ENCODE measurements at regions not wholly inside any gene's neighbourhood (a gene's known extent, or its start where the extent isn't known, plus 50 kb on each side); places are given as distances from the start of the nearest gene placed in this dataset.

GRCh38 chr1:185645162-185645640 is 89.0 kb upstream of the HMCN1 start:
- no peak for DNase-seq

DNA sequence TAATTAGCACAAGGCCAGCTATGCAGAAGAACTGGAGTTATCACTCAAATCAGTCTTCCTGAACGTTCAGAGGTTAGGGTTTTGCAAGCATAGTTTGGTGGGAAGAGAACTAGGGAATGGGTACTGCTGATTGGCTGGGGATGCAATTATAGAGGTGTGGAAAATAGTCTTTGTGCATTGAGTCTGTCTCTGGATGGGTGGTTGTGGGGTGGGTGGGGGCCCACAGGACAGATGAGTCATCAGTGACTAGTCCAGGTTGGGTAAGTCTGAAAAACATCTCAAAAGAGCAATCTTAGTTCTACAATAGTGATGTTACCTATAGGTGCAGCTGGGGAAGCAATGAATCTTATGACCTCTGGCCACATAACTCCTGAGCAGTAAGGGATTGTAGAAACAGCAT is 89.7 kb upstream of the HMCN1 start:
- no peak for DNase-seq

DNA sequence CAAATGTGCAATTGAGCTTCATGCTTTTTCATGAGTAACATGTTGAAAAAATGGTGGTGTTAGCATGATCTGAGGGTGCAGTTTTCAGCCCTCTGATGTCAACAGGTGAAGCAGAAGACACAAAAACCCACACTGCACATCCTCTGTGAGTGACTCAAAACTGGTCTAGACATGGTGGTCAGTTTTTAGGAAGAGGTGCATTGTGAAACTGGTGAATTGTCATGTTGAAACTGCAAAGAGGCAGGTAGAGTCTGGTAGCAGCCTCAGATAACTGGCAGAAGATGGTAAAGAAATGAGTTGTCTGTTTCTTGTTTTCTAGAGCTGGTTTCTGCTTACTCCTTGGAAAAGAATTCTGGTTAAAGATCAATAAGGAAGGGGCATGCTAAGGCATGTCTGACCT is 97.3 kb upstream of the HMCN1 start:
- no peak for DNase-seq

DNA sequence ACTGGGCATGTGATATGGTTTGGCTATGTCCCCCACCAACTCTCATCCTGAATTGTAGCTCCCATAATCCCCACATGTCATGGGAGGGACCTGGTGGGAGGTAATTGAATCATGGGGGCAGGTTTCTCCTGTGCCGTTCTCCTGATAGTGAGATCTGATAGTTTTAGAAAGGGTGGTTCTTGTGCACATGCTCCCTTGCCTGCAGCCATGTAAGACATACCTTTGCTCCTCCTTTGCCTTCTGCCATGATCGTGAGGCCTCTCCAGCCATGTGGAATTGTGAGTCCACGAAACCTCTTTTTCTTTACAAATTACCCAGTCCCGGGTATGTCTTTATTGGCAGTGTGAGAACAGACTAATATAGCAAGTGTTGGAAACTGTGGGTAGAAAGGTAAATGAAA is 99.5 kb upstream of the HMCN1 start:
- DNase-seq = no peak

- DNase-seq = no peak
These were observed 101.3 kb upstream of the HMCN1 start for GRCh38 chr1:185632659-185633423.

DNA sequence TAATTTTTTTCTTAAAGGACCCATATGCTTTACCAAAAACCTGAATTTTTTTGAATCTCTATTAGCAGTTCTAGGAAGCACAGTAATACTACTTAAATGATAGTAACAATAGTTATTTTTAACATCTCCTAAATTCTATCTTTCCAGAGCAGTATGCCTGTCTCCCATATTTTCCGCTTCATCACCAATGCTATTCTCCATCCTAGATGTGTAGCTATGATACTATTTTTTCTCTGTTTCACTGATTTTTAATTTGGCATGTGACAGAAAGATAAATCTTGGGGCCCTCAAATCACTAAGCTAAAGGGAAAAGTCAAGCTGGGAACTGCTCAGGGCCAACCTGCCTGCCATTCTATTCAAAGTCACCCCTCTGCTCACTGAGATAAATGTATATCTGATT is 102.3 kb upstream of the HMCN1 start:
- no peak for DNase-seq

GRCh38 chr1:185627761-185628501 is 106.3 kb upstream of the HMCN1 start:
- no peak for DNase-seq

DNA sequence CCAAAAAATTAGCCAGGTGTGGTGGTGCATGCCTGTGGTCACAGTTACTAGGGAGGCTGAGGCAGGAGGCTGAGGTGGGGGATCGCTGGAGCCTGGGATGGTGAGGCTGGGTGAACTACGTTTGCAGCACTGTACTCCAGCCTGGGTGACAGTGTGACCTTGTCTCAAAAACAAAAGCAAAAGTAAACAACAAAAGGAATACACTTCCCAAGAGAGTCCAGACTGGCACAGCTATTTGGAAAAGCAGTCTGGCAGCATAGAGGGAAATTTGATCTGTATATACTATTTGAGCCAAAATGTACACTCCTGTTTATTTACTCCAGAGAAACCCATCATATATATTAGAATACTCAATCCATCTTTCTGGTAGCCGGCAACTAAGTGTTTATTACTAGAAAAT is 107.0 kb upstream of the HMCN1 start:
- no peak for DNase-seq

DNA sequence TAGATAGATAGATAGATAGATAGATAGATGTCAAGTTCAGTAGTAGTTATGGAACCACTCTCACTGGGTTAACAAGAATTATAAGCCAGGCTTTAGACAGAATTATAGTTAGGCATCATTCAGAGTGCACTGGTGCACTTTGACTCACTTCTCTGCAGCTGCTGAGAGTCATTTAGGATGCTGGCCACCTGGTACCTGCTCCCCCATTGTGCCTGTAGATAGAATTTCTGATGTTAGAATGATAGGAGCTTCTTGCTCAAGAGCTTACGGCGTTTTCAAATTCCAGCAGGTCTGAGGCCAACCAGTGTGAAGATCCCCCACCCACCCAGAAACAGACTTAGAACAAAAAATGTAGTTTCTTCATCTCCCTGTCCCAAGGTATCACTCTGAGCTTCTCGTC is 107.8 kb upstream of the HMCN1 start:
- no peak for DNase-seq

DNA sequence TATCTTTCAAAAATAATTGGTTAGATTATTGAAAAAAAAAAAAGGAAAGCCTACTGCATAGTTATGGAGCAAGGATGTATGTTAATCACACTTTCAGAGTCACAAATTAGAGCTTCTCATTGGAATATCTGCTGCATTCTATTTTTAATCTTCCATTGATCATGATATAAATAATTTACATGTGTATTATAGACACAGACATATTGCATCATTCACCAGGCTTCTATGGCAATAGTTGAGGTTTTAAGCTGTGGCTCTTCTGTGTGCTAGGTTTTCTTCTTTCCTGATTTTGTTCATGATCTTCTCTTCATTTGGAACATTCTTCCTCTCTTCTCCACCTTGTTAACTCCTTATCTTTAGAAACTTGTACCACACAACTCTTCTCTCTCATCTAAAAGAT is 123.2 kb upstream of the HMCN1 start:
- no peak for DNase-seq

DNA sequence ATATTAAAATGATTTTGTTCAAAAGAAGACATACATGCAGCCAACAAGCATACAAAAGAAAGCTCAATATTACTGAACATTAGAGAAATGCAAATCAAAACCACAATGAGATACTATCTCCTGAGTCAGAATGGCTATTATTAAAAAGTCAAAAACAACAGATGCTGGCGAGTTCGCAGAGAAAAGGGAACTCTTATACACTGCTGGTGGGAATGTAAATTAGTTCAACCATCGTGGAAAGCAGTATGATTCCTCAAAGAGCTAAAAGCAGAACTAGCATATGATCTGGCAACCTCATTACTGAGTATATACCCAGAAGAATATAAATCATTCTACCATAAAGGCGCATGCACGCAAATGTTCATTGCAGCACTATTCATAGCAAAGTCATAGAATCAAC is 126.0 kb upstream of the HMCN1 start:
- no peak for DNase-seq

DNA sequence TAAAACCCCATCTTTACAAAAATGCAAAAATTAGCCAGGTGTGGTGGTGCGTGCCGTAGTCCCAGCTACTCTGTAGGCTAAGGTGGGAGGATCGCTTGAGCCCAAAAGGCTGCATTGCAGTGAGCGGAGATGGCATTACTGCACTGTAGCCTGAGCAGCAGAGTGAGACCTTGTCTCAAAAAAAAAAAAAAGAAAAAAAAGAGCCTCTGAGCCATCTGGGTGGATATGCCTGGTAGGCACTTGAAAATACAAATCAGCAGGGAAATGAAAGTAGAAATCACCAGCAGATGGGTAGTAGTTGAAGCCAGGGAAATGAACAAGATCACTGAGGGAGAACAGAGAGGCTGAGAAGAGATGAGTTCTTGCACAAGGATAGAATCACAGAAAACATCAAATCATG is 131.0 kb upstream of the HMCN1 start:
- no peak for DNase-seq

DNA sequence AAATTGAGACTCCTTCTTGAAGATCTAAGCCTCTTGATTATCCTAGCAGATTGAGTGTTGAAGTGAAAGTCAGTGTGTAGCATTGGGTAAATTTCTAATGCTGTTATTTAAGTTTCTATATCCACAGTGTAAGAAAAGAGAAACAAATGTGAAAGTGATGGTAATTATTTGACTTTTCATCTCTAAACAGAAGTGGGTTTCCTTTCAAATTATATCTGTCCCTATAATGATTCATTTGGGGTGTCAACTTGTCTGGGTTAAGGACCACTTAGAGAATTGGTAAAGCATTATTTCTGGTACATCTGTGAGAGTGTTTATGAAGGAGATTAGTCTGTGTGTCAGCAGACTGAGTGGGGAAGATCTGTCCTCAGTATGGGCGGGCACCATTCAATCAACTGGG is 133.0 kb upstream of the HMCN1 start:
- no peak for DNase-seq

DNA sequence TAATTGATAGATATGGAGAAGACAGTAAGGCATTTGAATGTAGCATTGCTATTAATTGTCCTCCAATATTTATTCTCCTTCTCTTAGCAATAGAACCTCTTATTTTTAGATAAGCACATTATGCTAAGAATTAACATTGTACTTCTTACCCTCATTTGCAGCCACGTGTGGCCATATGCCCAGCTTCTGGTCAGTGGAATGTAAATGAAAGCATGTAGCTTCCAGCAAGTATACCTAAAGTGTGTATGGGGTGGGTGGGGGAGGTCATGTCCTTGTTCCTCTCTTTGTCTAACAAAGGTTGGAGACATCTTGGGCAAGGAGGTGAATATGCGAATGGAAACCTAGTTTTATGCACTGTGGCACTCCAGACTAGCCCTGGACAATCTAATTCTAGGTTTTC is 133.6 kb upstream of the HMCN1 start:
- DNase-seq = no peak

- DNase-seq = no peak
These were observed 135.9 kb upstream of the HMCN1 start for GRCh38 chr1:185598332-185598731.

DNA sequence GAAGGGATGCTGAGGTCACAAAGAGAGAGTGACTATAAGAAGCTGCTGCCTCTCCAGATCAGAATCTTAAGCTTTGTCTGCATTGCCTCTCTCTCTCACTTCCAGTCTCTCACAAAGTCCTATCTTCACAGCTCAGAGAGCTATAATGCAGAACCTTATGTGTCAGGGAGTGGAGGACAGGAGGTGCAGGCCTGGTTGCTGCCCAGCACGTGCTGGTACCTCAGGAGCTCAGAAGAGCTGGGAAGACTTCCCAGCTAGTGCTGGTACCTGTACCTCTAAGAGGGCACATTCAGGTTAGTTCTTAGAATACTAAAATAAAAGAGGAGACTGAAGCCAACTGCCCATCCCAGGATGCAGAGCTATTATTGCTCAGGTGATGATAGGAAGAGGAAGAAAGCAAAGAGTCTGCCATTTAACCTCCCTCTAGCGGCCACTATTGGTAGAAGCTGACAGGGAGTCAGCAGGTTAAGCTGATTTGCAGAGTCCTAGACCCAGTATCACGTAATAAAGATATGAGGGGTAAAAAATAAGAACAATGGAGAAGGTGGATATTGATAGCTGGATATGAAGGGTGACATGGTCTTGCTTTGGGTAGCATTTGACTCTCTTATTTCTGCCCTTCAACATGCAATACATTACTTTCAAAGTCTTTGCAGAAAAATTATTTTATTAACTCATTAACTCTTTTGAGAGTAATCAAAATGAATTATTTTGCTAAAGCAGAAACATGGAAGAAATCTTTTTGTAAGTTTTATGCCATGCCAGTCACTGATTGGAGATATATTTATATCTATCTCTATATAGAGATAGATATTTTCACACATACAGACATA is 138.1 kb upstream of the HMCN1 start:
- no peak for DNase-seq

DNA sequence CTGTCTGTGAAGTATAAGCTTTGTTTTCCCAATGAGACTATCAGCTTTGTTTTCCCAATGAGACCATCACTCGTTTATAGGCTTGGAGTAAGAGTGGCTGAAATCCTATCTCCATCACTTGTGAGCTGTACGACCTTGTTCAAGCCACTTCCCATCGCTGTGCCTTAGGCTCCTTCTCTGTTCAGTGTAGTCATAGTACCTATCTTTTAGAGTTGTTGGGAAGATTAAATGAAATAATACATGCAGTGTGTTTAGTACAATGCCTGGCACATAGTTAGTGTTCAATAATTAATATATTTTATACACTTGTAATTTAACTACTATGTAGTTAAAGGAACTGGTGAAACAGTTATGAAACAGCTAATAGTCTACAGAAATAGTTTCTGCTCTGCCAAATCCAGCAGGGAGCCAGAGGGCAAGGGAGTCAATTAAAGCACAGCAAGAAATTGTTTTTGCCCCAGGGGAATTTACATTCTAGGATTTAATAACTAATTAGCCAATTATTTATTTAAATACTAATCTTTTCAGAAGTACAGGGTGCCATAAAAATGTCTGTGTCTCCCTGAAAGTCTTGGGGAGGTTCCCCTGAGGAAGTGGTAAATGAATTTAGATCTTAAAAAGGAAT is 139.3 kb upstream of the HMCN1 start:
- DNase-seq = no peak

DNA sequence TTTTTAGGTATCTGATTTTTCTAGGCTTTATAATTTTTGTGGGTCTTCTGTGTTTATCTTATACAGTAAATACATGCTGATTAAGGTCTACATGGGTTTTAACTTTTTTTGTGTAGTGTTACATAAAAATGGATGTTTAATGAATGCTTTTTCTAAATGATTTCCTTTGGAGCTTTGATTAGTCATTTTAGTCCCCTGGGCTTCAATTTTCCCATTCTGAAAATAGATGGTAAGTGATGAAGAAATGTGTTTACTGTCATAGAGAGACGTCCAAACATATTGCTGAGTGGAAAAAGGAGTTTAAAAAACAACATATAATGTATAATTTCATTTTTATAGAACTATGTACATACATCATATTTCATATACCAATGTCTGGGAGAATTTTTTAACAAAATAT is 140.9 kb upstream of the HMCN1 start:
- DNase-seq = no peak

GRCh38 chr1:185585770-185586169 is 148.4 kb upstream of the HMCN1 start:
- DNase-seq = no peak

DNA sequence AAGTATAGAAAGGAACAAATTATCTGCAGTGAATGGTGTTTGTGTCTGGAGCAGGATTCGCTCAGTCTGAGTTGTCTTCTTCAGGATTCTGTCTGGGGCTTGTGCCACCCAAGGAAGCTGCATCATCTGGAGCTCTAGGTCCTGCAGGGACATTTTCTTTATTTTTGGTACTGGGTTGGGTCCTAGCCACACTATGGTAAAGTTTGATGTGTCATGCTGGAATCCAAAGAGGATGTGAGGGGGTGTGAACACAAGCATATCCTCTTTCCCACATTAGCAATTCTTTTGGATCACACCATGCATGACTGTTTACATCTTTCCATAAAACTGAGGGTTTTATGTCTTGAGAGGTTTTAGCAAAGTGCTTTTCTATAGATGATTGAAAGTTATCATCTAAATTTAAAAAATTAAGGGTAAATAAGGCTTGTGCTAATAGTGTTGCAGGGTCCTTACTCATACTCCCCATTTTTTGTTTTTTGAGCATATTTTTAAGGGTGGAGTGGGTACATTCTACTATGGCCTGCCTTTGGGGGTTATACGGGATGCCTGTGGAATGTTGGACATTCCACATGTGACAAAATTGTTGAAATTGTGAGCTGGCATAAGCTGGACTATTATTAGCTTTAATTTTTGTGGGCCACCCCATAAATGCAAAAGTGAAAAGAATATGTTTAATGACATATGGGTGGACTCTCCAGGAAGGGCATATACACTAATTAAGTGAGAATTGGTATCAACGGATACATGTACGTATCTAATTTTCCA is 152.0 kb upstream of the HMCN1 start:
- DNase-seq = no peak

DNA sequence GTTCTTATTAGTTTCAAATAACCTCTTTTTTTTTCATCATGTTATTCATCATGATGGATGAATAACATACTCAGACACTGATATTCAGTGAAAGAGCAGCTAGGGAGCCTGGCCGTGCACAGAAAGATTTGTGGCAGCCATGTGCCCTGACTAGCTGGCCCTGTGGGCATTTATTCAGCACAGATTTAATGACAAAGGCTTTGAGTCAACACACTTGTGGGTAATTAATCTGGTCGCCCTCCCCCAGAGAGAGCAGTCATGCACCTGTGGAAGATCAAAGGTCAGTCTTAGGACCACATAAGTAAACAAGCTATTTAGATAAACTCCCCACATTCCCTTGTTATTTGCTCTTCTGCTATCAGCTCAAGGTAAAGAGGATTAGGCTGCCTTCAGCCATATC is 153.2 kb upstream of the HMCN1 start:
- no peak for DNase-seq

DNA sequence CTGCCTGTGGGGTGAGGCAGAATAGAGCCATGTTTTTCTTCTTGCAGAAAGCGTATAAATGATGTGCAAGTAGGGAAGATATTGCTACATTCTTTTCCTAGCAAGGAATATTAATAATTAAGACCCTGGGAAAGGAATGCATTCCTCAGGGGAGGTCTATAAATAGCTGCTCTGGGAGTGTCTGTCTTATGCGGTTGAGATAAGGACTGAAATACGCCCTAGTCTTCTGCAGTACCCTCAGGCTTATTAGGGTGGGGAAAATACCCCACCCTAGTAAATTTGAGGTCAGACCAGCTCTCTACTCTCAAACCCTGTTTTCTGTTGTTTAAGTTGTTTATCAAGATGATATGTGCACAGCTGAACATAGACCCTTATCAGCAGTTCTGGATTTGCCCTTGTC is 155.9 kb upstream of the HMCN1 start:
- DNase-seq = no peak

Measured in NCI-H1092 (cell line).